ENCODE measurements at regions not wholly inside any gene's neighbourhood (a gene's known extent, or its start where the extent isn't known, plus 50 kb on each side); places are given as distances from the start of the nearest gene placed in this dataset.

DNA sequence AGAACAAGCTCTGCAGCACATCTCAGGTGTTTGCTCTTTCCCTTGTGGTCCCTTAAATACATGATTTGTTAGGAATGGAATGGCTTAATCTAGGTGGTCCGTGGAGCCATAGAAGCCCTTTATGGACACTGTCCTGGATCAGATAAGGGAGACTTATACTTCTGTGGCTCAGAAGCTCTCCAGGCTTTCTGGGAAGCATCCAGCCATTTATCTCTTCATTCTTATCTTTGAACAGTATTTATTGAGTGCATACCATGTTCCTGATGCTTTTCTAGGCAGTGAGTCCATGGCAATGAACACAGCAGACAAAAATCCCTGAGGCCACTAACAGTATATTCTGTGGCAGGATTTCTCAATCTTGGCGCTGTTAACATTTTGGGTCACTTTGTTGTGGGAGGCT, 474.5 kb upstream of the EEF2KMT start:
- TF ChIP-seq POLR2A (IDR thresholded peaks at IDR 0.05; ENCODE audit: low read depth, low read length) (no peak), POLR2AphosphoS5 (IDR thresholded peaks at IDR 0.05; ENCODE audit: low read depth, low read length) (no peak)

Measured in GM12892 (cell line).